ENCODE measurements at regions not wholly inside any gene's neighbourhood (a gene's known extent, or its start where the extent isn't known, plus 50 kb on each side); places are given as distances from the start of the nearest gene placed in this dataset.
"Not testable (repeated sequence)": the region's sequence is repeated elsewhere in the genome, so short reads cannot be mapped to it uniquely, and the experiment has no call there.

GRCh38 chr3:145209561-145209960 lies 951.4 kb downstream of the PLOD2 start:
- DNase-seq = no peak

GRCh38 chr3:145219355-145220235 lies 941.4 kb downstream of the PLOD2 start:
- no peak for DNase-seq

GRCh38 chr3:145224886-145225285 lies 936.1 kb downstream of the PLOD2 start:
- no peak for DNase-seq

- no peak for DNase-seq
These were observed 917.1 kb downstream of the PLOD2 start for GRCh38 chr3:145243875-145244274.

DNA sequence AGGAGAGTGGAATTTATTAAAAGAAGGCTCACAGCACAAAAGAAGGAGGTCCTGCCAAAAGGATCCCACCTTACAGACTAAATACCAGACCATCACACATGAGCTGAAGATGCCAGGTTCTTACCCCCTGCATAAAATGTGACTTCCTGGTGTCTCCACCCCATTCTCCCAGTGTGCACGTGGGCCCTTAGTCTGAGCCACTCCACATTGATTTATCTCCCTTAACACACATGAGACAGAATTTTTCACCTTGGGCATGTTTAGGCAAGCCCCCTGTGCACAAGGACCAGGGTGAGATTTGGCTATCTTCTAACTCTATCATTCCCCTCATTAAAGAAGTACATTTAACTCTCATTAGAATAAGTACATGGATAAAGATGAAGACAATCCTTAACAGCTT lies 916.7 kb downstream of the PLOD2 start:
- DNase-seq = no peak

GRCh38 chr3:145246291-145246690 lies 914.7 kb downstream of the PLOD2 start:
- no peak for DNase-seq

DNA sequence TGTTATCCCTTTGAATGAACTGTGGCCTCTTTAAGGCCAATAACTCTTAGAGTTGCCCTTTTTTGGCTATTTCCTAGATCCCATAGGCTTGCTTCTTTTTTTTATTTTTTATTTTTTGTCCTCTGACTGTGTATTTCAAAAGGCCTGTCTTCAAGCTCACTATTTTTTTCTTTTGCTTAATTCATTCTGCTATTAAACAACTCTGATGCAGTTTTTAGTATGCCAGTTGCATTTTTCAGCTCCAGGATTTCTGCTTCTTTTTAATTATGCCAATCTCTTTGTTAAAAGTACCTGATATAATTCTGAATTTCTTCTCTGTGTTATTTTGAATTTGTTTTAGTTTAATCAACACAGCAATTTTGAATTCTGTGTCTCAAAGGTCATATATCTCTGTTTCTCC lies 912.1 kb downstream of the PLOD2 start:
- DNase-seq = no peak

GRCh38 chr3:145251311-145251710 lies 909.7 kb downstream of the PLOD2 start:
- DNase-seq = no peak

DNA sequence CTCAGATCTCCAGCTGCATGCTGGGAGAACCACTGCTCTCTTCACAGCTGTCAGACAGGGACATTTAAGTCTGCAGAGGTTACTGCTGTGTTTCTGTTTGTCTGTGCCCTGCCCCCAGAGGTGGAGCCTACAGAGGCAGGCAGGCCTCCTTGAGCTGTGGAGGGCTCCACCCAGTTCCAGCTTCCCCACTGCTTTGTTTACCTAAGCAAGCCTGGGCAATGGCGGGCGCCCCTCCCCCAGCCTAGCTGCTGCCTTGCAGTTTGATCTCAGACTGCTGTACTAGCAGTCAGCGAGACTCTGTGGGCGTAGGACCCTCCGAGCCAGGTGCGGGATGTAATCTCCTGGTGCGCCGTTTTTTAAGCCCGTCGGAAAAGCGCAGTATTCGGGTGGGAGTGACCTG lies 903.0 kb downstream of the PLOD2 start:
- not testable (repeated sequence) for DNase-seq

- DNase-seq = no peak
These were observed 901.7 kb downstream of the PLOD2 start for GRCh38 chr3:145259166-145259880.

- DNase-seq = not testable (repeated sequence)
These were observed 897.5 kb downstream of the PLOD2 start for GRCh38 chr3:145263458-145263857.

GRCh38 chr3:145266368-145266767 lies 894.6 kb downstream of the PLOD2 start:
- no peak for DNase-seq

GRCh38 chr3:145269106-145269505 lies 891.9 kb downstream of the PLOD2 start:
- DNase-seq = no peak

- DNase-seq = no peak
These were observed 888.3 kb downstream of the PLOD2 start for GRCh38 chr3:145272684-145273083.

DNA sequence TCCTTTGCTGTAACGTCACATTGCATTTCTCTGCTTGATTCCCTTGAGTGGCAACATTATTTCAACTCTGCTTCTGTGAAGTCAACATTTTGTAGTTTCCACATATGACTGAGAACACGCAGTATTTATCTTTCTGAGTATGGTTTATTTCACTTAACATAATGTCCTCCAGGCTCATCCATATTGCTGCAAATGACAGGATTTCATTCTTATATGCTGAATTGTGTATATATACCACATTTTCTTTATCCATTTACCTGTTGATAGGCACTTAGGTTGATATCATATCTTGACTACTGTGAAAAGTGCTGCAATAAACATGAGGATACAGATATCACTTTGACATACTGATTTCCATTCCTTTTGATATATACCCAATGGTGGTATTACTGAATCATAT lies 878.5 kb downstream of the PLOD2 start:
- no peak for DNase-seq

GRCh38 chr3:145286937-145287336 lies 874.0 kb downstream of the PLOD2 start:
- no peak for DNase-seq

DNA sequence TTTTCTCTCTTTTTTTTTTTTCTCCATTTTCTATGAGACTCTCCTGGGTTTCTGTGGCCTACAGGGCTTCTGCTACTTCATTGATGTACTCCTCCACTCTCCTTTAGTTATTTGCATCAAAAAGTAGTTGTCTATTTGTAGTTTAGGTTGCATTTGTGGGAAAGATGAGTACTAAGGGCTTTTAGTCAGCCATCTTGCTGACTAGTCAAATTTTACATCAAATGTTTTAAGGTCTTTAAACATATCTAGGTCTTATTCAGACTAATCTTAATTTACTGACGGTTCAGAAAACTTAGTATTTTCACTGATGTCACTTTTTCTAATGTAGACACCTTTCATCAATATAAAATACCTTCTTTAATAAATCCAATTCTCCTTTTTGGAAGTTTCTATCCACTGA lies 871.0 kb downstream of the PLOD2 start:
- no peak for DNase-seq

- DNase-seq = no peak
These were observed 866.4 kb downstream of the PLOD2 start for GRCh38 chr3:145294572-145294971.

- DNase-seq = no peak
These were observed 853.7 kb downstream of the PLOD2 start for GRCh38 chr3:145307272-145307671.

DNA sequence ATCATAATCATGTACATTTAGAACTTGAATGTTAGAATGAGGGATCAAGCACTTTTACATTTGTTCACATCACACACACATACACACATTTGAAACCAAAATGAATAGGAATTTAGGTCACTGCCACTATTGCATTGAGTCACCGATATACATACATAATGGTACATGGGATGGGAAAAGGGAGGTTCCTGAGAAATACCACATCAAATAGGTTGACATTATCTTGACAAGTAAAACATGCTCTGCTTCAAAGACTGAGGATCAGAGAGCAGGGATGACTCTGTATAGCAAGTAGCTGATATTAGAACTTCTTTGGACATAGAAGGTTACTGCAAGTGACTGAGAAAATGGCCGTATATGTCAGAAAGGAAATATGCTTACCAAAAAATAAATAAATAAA lies 847.2 kb downstream of the PLOD2 start:
- DNase-seq = no peak

- DNase-seq = not testable (repeated sequence)
These were observed 844.7 kb downstream of the PLOD2 start for GRCh38 chr3:145316253-145316652.

DNA sequence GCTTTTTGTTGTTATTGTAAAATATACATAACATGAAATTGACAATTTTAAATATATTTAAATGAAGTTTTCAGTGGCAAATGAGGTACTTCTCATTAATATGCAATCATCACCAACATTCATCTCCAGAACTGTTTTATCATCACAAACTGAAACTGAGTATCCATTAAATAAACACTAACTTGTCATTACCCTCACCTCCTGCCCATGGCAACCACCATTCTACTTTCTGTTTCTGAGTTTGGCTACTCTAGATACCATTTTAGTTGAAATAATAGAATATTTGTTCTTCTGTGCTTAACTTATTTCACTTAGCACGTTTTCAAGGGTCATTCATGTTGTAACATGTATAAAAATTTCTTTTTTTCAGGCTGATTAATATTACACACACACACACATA lies 834.3 kb downstream of the PLOD2 start:
- DNase-seq = no peak

- not testable (repeated sequence) for DNase-seq
These were observed 827.6 kb downstream of the PLOD2 start for GRCh38 chr3:145333427-145333826.

DNA sequence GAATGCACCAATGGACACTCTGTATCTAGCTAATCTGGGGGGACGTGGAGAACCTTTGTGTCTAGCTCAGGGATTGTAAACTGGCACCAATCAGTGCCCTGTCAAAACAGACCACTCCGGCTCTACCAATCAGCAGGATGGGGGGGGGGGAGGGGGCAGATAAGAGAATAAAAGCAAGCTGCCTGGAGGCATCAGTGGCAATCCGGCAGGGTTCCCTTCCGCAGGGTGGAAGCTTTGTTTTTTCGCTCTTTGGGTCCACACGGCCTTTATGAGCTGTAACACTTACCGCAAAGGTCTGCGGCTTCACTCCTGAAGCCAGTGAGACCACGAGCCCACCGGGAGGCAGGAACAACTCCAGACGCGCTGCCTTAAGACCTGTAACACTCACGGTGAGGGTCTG lies 827.1 kb downstream of the PLOD2 start:
- no peak for DNase-seq

All from SHP77 treated with DMSO at 0.1 percent for 48 hours (cell line).